Colonic mucosa (tissue), 4 donors: ENCODE measurements at regions not wholly inside any gene's neighbourhood (a gene's known extent, or its start where the extent isn't known, plus 50 kb on each side); places are given as distances from the start of the nearest gene placed in this dataset.
"Not testable (repeated sequence)": the region's sequence is repeated elsewhere in the genome, so short reads cannot be mapped to it uniquely, and the experiment has no call there.

Source experiments
- DNase-seq: peaks from one replicate; pipeline ENCODE4 v3.0.0-alpha.2; 2020
- H3K27ac ChIP-seq: fragments of 200-600 bp; one replicate; pipeline ENCODE4 v1.8.0; 2021
- H3K27me3 ChIP-seq: fragments of 200-600 bp; one replicate; pipeline ENCODE4 v1.8.0; 2021
- H3K36me3 ChIP-seq: fragments of 200-600 bp; one replicate; pipeline ENCODE4 v1.8.0; 2021
- H3K4me1 ChIP-seq: fragments of 200-600 bp; one replicate; pipeline ENCODE4 v1.8.0; 2021; ENCODE audit warnings: mild to moderate bottlenecking
- H3K4me3 ChIP-seq: fragments of 200-600 bp; one replicate; pipeline ENCODE4 v1.8.0; 2021
- H3K9ac ChIP-seq, 2 donors: one replicate each; pipeline ENCODE4 v1.7.0; 2013; ENCODE audit warnings: control low read depth in 2 of 2, low read depth in 2 of 2, low read length in 2 of 2
- H3K9me3 ChIP-seq: fragments of 200-600 bp; one replicate; pipeline ENCODE4 v1.8.0; 2021
- intact Hi-C: fragments of 100-400 bp; cut with DNase I; formaldehyde crosslinking; loops from one replicate; pipeline ENCODE4 v1.14.1; 2022
- TF ChIP-seq, protein P1 (sequence below): fragments of 200-600 bp; IDR thresholded peaks from one replicate; pipeline ENCODE4 v1.8.0; 2022; ENCODE audit warnings: antibody characterized with exemption, mild to moderate bottlenecking
- donor health status: healthy.
- donor health status: DM: no; HTN: no; CAD: no.
- donor health status: DM: no; HTN: no; CAD: no.

DNA sequence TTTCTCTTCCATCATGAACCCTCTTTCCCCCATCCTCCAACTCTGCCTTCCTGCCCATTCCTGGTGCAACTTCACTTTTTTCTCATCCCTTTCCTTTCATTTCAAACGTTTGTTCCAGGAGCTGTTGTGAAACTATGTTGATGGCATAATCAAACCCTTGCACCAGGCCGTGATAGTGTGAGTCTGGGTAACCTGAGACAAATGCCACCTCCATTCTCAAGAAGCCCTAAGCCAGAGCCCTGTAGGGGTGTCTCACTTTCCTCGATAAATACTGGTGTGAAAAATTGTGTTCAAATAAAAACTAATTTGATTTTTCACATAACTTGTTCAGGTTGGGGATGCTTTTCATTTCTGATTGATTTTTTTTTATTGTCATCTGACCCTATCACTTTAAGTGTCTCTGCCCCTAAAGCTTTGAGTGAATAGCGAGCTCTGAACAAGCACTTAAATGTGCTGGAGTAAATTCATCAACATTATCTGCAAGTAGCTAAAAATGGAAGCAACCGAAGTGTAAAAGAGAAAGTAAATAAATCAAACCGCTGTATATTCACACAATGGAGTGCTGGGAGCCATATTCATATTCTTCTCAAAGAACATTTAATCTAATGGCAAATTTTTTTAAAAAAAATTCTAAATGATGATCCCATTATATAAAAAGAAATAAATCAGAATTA is 303.1 kb upstream of the CDYL start:
- Histone ChIP-seq H3K4me3 (no peak overlapping the region), H3K4me1 (no peaks in the 10 kb centered on the region), H3K9me3 (no peaks in the 10 kb centered on the region), H3K27me3 (no peaks in the 10 kb centered on the region), H3K9ac (no peak overlapping the region), H3K36me3 (no peaks in the 10 kb centered on the region), H3K27ac (no peak overlapping the region)
- intact Hi-C loops: no loop called here
- DNase-seq: no peak
- TF ChIP-seq, protein P1, sequence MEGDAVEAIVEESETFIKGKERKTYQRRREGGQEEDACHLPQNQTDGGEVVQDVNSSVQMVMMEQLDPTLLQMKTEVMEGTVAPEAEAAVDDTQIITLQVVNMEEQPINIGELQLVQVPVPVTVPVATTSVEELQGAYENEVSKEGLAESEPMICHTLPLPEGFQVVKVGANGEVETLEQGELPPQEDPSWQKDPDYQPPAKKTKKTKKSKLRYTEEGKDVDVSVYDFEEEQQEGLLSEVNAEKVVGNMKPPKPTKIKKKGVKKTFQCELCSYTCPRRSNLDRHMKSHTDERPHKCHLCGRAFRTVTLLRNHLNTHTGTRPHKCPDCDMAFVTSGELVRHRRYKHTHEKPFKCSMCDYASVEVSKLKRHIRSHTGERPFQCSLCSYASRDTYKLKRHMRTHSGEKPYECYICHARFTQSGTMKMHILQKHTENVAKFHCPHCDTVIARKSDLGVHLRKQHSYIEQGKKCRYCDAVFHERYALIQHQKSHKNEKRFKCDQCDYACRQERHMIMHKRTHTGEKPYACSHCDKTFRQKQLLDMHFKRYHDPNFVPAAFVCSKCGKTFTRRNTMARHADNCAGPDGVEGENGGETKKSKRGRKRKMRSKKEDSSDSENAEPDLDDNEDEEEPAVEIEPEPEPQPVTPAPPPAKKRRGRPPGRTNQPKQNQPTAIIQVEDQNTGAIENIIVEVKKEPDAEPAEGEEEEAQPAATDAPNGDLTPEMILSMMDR: no peak

GRCh38 chr6:4472222-4472621 is 304.0 kb upstream of the CDYL start:
- intact Hi-C loops: no loop called here
- Histone ChIP-seq H3K36me3 (no peaks in the 10 kb centered on the region), H3K4me1 (no peaks in the 10 kb centered on the region), H3K27me3 (no peaks in the 10 kb centered on the region), H3K9me3 (no peaks in the 10 kb centered on the region), H3K9ac (no peak overlapping the region), H3K4me3 (no peak overlapping the region), H3K27ac (no peak overlapping the region)
- TF ChIP-seq, protein P1: no peak
- DNase-seq: no peak

DNA sequence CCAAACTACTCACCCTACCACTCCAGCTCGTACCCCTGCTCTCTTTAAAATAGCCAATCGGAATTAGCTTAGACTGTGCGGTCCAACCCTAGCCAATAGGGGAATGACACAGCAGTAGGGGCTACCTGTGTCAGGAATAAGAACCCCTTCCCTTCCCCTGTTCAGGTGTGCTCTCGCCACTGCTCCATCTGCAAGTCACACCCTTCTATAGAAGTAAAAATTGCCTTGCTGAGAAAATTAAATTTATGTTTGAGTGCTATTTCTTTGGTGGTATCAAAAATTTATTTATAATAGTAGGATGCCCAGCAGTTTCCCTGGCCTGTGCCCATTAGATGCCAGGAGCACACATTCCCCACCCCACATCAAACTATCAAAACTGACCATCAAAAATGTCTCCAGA is 304.7 kb upstream of the CDYL start:
- H3K27ac ChIP-seq, H3K36me3 ChIP-seq, H3K9me3 ChIP-seq, intact Hi-C loops, H3K4me3 ChIP-seq, DNase-seq, H3K4me1 ChIP-seq, H3K9ac ChIP-seq, H3K27me3 ChIP-seq: not testable (repeated sequence)

DNA sequence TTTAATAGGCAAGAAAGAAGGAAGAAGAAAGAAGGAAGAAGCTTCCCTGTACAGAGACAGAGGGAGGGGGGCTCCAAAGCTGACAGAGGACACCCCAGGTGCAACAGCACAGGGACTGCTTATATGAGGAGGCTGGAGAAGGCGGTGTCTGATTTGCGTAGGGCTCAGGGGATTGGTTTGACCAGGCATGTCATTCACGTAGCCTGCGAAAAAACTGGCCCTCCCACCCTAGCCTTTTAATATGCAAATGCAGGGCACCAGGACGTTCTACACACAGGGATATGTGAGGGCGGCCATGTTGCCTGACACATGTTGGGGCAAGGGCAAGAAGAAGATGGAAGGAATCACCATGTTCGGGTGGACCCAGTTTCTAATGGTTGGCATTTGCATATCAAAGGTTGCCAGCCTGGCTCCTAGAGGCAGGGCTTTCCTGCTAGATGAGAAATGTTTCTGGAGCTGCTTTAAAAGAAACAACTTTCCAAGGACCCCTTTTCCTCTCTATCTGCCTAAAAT is 305.4 kb upstream of the CDYL start:
- Histone ChIP-seq H3K27me3 (no peaks in the 10 kb centered on the region), H3K9ac (no peak overlapping the region), H3K4me3 (no peak overlapping the region), H3K36me3 (no peaks in the 10 kb centered on the region), H3K9me3 (no peaks in the 10 kb centered on the region), H3K4me1 (no peaks in the 10 kb centered on the region), H3K27ac (no peak overlapping the region)
- intact Hi-C loops: no loop called here
- no peak for DNase-seq
- TF ChIP-seq, protein P1: no peak

DNA sequence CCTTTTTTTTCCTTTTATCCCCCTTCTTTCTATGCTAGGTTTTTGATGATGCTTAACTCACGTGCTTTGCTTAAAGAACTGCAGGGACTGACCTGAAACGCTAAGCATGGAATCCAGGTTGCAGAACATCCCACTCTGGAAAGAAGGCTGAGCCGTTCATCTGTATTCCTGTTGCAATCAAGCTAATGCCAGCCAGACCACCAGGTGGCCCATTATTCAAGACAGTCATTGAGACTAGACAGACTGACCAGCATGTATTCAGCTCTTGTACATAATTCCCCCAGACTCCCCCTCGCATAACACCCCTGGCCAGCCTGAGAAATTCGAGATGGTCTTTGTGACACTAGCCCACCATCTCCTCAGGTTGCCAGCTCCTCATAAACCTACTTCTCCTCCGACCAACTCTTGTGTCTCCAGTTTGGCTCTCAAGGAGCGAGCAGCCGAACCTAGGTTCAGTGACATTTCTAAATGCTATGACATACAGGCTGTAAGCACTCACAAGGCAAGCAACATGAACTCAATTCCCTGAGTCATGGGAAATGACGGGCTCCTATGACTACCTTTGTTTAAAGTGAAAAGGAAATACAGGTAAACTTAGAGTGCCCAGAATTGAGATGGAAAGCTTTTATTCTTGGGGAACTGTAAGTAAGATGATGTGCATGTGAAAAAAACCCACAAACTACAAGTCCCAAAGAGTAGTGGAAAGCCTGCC is 309.3 kb upstream of the CDYL start:
- Histone ChIP-seq H3K27ac (no peak overlapping the region), H3K4me1 (no peaks in the 10 kb centered on the region), H3K4me3 (no peak overlapping the region), H3K9me3 (no peaks in the 10 kb centered on the region), H3K9ac (no peak overlapping the region), H3K27me3 (no peaks in the 10 kb centered on the region), H3K36me3 (no peaks in the 10 kb centered on the region)
- no peak for DNase-seq
- intact Hi-C loops: no loop called here
- TF ChIP-seq, protein P1: no peak

GRCh38 chr6:4466261-4466660 is 309.9 kb upstream of the CDYL start:
- H3K36me3 ChIP-seq: no peaks in the 10 kb centered on the region
- TF ChIP-seq, protein P1: no peak
- H3K27me3 ChIP-seq: no peaks in the 10 kb centered on the region
- intact Hi-C loops: no loop called here
- no peak overlapping the region for H3K4me3 ChIP-seq
- no peaks in the 10 kb centered on the region for H3K4me1 ChIP-seq
- no peak overlapping the region for H3K9ac ChIP-seq
- DNase-seq: no peak
- H3K9me3 ChIP-seq: no peaks in the 10 kb centered on the region
- no peak overlapping the region for H3K27ac ChIP-seq
